WTC11 (cell line): ENCODE measurements at regions not wholly inside any gene's neighbourhood (a gene's known extent, or its start where the extent isn't known, plus 50 kb on each side); places are given as distances from the start of the nearest gene placed in this dataset.

ENCODE experiments used
- CBFB ChIP-seq: sonication (generic); formaldehyde crosslinking; IDR thresholded peaks from 2 replicates; pipeline ENCODE4 v1.8.1; 2022; ENCODE audit warnings: mild to moderate bottlenecking, low read depth, missing genetic modification reagents
- NR2C2 ChIP-seq: sonication (generic); formaldehyde crosslinking; IDR thresholded peaks from 2 replicates; pipeline ENCODE4 v1.8.0; 2022; ENCODE audit warnings: mild to moderate bottlenecking, missing genetic modification reagents
- TF ChIP-seq, protein P1 (sequence below): fragments of 200-600 bp; IDR thresholded peaks from 2 replicates; pipeline ENCODE4 v1.8.0; 2022; ENCODE audit warnings: antibody characterized with exemption
- TF ChIP-seq, protein P2 (sequence below): fragments of 250-450 bp; sonication (Bioruptor Pico); IDR thresholded peaks from 2 replicates; pipeline ENCODE4 v2.1.2; 2022; ENCODE audit warnings: mild to moderate bottlenecking, moderate library complexity
- TF ChIP-seq, protein P3 (sequence below): sonication (generic); formaldehyde crosslinking; conservative IDR thresholded peaks from 2 replicates; pipeline ENCODE4 v1.8.1; 2023; ENCODE audit warnings: mild to moderate bottlenecking, low read depth, missing genetic modification reagents, moderate library complexity
- TF ChIP-seq, protein P4 (sequence below): sonication (generic); formaldehyde crosslinking; IDR thresholded peaks from 2 replicates; pipeline ENCODE4 v1.8.1; 2022; ENCODE audit warnings: low read depth, mild to moderate bottlenecking, moderate library complexity, missing genetic modification reagents, borderline replicate concordance
- TF ChIP-seq, protein P5 (sequence below): fragments of 250-450 bp; sonication (Bioruptor Pico); IDR thresholded peaks from 2 replicates; pipeline ENCODE4 v1.9.0; 2021; ENCODE audit warnings: mild to moderate bottlenecking, borderline replicate concordance
- TF ChIP-seq, protein P6 (sequence below): sonication (generic); formaldehyde crosslinking; conservative IDR thresholded peaks from 2 replicates; pipeline ENCODE4 v1.8.1; 2022; ENCODE audit warnings: mild to moderate bottlenecking, missing genetic modification reagents

DNA sequence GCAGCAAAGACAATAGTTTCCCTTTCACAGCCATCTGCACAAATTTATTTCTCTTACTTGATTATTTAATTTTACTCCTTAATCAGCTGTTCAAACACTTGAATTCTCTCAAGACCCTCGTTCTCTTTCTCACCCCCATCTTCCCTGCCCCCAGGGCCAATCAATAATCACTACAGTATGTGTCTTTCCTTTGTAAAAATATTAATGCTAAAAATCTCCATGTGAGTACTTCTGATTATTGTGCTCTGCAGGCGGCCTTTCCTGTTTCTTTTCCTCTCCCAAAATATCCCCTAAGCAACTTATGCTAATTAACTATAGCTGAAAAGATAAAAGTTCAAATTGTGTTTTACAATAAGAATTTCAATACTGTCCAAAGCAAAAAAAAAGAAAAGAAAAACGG lies 617.0 kb upstream of the CBLB start:
- TF ChIP-seq, protein P1, sequence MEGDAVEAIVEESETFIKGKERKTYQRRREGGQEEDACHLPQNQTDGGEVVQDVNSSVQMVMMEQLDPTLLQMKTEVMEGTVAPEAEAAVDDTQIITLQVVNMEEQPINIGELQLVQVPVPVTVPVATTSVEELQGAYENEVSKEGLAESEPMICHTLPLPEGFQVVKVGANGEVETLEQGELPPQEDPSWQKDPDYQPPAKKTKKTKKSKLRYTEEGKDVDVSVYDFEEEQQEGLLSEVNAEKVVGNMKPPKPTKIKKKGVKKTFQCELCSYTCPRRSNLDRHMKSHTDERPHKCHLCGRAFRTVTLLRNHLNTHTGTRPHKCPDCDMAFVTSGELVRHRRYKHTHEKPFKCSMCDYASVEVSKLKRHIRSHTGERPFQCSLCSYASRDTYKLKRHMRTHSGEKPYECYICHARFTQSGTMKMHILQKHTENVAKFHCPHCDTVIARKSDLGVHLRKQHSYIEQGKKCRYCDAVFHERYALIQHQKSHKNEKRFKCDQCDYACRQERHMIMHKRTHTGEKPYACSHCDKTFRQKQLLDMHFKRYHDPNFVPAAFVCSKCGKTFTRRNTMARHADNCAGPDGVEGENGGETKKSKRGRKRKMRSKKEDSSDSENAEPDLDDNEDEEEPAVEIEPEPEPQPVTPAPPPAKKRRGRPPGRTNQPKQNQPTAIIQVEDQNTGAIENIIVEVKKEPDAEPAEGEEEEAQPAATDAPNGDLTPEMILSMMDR: no peak
- no peak for TF ChIP-seq NR2C2
- TF ChIP-seq CBFB: no peak
- TF ChIP-seq, protein P2, sequence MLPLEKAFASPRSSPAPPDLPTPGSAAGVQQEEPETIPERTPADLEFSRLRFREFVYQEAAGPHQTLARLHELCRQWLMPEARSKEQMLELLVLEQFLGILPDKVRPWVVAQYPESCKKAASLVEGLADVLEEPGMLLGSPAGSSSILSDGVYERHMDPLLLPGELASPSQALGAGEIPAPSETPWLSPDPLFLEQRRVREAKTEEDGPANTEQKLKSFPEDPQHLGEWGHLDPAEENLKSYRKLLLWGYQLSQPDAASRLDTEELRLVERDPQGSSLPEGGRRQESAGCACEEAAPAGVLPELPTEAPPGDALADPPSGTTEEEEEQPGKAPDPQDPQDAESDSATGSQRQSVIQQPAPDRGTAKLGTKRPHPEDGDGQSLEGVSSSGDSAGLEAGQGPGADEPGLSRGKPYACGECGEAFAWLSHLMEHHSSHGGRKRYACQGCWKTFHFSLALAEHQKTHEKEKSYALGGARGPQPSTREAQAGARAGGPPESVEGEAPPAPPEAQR (CRISPR knock-in tag): no peak
- TF ChIP-seq, protein P3, sequence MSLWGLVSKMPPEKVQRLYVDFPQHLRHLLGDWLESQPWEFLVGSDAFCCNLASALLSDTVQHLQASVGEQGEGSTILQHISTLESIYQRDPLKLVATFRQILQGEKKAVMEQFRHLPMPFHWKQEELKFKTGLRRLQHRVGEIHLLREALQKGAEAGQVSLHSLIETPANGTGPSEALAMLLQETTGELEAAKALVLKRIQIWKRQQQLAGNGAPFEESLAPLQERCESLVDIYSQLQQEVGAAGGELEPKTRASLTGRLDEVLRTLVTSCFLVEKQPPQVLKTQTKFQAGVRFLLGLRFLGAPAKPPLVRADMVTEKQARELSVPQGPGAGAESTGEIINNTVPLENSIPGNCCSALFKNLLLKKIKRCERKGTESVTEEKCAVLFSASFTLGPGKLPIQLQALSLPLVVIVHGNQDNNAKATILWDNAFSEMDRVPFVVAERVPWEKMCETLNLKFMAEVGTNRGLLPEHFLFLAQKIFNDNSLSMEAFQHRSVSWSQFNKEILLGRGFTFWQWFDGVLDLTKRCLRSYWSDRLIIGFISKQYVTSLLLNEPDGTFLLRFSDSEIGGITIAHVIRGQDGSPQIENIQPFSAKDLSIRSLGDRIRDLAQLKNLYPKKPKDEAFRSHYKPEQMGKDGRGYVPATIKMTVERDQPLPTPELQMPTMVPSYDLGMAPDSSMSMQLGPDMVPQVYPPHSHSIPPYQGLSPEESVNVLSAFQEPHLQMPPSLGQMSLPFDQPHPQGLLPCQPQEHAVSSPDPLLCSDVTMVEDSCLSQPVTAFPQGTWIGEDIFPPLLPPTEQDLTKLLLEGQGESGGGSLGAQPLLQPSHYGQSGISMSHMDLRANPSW (CRISPR knock-in tag): no peak
- TF ChIP-seq, protein P4, sequence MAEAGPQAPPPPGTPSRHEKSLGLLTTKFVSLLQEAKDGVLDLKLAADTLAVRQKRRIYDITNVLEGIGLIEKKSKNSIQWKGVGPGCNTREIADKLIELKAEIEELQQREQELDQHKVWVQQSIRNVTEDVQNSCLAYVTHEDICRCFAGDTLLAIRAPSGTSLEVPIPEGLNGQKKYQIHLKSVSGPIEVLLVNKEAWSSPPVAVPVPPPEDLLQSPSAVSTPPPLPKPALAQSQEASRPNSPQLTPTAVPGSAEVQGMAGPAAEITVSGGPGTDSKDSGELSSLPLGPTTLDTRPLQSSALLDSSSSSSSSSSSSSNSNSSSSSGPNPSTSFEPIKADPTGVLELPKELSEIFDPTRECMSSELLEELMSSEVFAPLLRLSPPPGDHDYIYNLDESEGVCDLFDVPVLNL (CRISPR knock-in tag): no peak
- TF ChIP-seq, protein P5, sequence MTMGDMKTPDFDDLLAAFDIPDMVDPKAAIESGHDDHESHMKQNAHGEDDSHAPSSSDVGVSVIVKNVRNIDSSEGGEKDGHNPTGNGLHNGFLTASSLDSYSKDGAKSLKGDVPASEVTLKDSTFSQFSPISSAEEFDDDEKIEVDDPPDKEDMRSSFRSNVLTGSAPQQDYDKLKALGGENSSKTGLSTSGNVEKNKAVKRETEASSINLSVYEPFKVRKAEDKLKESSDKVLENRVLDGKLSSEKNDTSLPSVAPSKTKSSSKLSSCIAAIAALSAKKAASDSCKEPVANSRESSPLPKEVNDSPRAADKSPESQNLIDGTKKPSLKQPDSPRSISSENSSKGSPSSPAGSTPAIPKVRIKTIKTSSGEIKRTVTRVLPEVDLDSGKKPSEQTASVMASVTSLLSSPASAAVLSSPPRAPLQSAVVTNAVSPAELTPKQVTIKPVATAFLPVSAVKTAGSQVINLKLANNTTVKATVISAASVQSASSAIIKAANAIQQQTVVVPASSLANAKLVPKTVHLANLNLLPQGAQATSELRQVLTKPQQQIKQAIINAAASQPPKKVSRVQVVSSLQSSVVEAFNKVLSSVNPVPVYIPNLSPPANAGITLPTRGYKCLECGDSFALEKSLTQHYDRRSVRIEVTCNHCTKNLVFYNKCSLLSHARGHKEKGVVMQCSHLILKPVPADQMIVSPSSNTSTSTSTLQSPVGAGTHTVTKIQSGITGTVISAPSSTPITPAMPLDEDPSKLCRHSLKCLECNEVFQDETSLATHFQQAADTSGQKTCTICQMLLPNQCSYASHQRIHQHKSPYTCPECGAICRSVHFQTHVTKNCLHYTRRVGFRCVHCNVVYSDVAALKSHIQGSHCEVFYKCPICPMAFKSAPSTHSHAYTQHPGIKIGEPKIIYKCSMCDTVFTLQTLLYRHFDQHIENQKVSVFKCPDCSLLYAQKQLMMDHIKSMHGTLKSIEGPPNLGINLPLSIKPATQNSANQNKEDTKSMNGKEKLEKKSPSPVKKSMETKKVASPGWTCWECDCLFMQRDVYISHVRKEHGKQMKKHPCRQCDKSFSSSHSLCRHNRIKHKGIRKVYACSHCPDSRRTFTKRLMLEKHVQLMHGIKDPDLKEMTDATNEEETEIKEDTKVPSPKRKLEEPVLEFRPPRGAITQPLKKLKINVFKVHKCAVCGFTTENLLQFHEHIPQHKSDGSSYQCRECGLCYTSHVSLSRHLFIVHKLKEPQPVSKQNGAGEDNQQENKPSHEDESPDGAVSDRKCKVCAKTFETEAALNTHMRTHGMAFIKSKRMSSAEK (CRISPR knock-in tag): no peak
- TF ChIP-seq, protein P6, sequence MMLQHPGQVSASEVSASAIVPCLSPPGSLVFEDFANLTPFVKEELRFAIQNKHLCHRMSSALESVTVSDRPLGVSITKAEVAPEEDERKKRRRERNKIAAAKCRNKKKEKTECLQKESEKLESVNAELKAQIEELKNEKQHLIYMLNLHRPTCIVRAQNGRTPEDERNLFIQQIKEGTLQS (CRISPR knock-in tag): no peak
